CD4-positive, alpha-beta T cell treated with Interleukin-21 for 1 hour (primary cell): ENCODE measurements at regions not wholly inside any gene's neighbourhood (a gene's known extent, or its start where the extent isn't known, plus 50 kb on each side); places are given as distances from the start of the nearest gene placed in this dataset.
"Not testable (repeated sequence)": the region's sequence is repeated elsewhere in the genome, so short reads cannot be mapped to it uniquely, and the experiment has no call there.

ENCODE experiments used
- DNase-seq: peaks from one replicate; pipeline ENCODE4 v3.0.0-alpha.2; 2020

DNA sequence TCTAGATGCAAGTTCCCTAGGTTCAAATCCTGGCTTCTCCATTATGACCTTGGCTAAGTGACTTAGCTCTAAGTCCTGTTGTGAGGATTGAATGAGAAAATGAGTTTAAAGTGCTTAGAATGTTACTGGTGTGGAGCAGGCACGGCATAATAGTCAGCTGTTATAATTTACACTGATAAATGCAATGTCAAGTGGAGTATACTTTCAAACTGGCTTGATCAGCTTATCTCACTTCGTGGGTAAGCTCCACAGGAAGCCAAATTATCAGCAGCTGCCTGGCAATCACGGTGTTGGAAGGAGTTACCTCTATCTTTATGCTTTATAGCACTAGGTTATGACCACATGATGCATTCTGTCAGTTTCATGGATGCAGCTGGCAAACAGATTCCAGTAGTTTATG is 272.8 kb downstream of the OLFM4 start:
- no peak for DNase-seq

DNA sequence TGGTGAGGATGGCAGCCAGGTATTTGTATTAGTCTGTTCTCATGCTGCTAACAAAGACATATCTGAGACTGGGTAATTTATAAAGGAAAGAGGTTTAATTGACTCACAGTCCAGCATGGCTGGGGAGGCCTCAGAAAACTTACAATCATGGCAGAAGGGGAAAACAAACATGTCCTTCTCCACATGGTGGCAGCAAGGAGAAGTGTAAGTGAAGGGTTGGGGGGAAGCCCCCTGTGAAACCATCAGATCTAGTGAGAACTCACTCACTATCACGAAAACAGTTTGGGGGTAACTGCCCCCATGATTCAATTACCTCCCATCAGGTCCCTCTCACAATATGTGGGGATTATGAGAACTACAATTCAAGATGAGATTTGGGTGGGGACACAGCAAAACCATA is 276.8 kb downstream of the OLFM4 start:
- not testable (repeated sequence) for DNase-seq

DNA sequence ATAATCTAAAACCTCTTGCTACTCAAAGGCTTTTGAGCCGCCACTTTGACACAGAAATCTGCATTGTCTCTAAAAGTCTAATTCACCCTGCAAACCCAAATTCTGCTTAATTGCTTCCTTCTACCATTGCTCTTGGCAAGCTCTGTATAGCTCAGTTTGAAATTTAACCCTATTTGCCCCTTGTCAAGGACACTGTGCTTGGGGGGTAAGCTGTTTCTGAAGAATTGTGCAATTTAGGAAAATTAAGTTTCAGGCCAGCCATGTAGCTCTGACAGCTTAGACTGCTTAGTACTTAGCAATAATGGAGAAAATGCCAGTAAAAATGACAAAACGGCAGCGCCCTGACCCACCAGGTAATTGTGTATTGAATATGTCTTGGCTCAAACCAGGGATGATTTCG is 282.2 kb downstream of the OLFM4 start:
- no peak for DNase-seq

DNA sequence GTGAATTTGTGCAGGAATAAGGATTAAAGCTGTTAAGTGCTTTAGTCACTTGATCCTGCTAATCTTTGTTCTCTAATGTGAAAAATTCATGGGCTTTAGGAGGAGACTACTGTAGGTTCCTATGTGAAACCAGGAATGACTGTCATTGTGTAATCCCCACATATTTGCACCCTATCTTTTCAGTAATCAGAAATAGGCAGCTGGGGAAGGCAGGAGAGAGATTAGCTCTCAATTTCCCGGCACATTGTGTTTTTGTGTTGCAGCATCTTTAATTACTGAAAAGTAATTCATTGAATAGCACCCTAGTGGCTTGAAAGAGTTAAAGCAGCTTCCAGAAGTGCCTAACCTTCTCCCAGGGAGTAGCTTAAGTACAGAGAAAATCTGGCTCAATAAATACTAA is 282.9 kb downstream of the OLFM4 start:
- DNase-seq = no peak

GRCh38 chr13:53321296-53321801 is 292.7 kb downstream of the OLFM4 start:
- no peak for DNase-seq

DNA sequence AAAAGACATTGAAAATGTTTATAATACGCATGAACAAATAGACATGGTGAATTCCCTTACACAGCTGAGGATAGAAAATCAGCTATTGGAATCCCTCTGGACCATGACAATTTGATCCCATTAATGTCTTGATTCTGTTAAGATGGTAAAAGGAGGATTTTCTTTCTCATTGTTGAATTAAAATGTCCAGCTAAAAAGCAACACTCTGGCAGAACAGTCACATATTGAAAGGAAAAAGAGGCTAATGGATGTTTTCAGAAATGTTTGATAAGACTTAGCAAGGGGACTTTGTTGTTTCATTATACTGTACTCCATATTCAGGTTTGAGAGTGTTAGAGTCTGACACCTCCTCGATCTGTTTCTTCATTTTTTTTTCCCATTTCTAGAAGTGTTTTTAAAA is 296.0 kb downstream of the OLFM4 start:
- no peak for DNase-seq

GRCh38 chr13:53326716-53327115 is 298.1 kb downstream of the OLFM4 start:
- DNase-seq = no peak

DNA sequence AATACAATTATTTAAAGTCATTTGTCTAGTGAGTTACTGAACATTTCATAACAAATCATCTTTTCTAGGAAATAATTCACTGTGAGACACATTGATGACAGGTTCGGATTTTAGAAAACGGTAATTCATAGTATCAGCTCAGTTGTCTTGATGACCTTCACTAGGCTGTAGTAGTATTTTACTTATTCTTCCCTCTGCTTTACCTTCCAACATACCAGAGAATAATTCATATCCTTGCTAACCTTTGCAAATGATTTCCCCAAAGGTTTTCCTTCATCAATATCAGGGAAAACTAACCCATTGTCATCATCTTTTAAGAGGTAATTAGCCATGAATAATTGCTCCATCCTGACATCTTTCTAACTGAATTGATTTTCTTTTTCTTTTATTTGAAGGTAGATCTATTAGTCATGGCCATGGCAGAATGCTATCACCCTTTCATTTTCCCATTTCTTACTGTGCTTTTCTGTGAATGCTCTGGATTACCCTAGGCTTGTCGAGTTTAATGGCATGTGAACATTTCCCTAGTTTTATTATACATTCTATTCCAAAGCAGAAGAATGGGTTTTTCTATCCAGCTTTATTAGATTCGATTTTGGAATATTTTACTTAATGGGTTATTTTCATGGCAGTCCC is 299.2 kb downstream of the OLFM4 start:
- DNase-seq = no peak

DNA sequence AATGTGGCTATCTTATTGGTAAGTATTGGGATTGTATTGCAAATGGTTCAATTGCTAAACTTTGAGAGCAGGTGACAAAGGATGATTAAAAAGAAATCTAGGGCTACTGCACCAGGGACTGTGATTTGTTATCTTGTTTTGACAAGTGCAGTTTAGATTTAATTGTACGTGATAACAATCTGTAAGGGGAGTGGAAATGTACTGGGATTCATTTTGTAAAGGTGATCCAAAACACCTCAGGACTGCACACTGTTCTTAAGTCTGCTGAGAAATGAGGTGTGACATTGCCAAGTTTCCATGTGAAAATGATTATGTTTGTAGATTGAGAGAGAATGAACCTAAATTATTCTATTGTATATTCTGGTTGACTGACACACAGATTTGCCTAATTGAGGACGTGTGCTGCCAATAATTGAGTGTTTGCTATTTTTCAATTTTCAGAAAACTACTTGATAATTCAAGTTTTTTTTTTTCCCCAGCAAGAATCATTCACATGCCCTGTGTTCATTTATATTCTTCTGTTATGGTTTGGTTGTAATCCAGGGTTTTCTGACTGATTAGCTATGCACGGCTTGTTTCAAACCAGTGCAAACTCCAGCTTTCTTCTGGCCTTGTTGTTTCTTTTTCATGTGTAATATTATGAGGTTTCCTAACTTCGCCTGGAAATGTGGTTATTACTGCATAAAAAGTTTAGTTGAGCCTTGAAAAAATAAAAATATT is 308.0 kb downstream of the OLFM4 start:
- DNase-seq = no peak

- DNase-seq = no peak
Observed at GRCh38 chr13:53338760-53339159, 310.1 kb downstream of the OLFM4 start.

DNA sequence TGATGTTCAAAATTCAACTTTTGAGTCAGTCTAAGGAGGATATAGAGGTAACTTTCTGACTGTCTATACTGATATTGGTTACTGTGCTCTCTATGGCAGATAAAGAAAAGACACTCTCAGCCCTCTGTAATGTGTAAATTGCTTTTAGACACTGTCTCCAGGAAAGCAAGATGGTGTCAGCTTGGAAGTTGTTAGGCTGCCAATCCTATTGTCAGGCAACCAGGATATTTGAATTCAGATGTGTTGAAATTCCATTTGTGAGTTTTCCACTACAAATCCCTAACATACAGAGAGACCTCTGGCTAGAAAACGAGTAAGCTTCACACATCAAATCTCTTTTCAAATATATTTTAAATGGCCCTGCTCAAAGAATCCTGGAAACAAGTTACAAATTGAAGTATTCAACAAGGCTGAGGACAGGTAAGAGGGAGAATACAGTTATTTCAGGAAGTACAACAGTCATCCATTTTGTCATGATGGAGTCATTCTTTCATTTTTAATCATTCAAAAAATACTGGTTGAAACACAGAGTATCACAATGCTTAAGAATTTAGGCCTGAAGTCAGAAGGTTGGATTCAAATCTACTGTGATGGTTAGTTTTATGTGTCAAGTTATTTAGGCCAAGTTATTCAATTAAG is 312.0 kb downstream of the OLFM4 start:
- DNase-seq = no peak

- no peak for DNase-seq
Observed at GRCh38 chr13:53341144-53341510, 312.5 kb downstream of the OLFM4 start.

- no peak for DNase-seq
Observed at GRCh38 chr13:53342623-53343360, 314.2 kb downstream of the OLFM4 start.

GRCh38 chr13:53343361-53343744 is 314.7 kb downstream of the OLFM4 start:
- DNase-seq = no peak

DNA sequence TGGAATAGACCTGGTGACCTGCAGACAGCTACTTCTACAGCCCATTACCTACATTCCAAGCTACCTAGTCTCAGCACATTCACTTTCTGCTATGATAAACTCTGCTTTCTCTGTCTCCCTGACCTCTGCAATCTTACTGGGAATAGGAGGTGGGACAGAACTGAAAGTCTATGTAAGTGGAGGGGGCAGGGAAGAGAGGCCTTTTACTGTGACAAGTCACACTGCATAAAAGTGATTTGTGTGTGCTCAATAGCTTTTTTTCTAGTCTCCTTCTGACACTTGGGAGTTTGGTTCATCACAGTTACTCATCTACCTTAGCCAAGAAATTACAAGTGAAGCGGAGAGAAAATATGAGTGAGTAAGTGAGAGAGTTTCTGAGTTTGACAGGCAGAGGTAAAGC is 322.4 kb downstream of the OLFM4 start:
- no peak for DNase-seq

DNA sequence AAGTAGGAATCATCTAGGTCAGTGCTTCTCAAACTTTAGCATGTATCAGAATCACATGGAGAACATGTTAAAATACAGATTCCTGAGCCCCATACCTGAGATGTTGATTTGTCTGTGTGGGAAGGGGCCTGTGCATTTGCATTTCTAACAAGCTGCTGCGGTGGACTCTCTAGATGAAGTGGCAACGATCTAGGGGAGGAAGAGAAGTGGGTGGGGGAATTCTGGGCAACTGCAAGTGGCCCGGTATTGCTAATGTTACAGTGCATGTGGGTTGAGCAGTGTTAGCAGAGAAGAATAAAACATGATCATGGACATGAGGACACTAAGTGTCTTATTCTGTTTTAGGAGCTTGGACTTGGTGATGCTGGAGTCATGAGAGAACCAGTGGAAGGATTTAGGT is 329.0 kb downstream of the OLFM4 start:
- DNase-seq = no peak

GRCh38 chr13:53368948-53369347 is 340.3 kb downstream of the OLFM4 start:
- no peak for DNase-seq

- DNase-seq = no peak
Observed at GRCh38 chr13:53379485-53379884, 350.9 kb downstream of the OLFM4 start.

GRCh38 chr13:53382008-53382407 is 353.4 kb downstream of the OLFM4 start:
- no peak for DNase-seq

DNA sequence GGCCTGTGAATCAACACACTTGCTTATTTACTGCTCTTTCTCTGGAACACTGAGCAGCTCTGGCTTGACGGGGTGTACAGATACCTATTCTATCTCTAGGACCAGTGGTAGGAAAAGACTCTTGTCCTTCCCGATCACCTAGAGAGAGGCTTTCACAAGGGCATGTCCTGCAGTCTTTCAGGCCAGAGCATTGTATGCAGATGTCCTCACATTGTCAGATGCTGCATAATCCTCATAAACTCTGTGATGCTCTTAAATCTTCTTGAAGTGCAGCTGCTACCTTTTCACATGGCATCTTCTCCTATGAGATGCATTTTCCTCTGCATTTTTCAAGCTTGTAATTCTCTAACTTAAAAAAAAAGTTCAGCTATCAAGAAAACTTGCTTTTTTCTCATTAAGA is 369.4 kb downstream of the OLFM4 start:
- DNase-seq = no peak

DNA sequence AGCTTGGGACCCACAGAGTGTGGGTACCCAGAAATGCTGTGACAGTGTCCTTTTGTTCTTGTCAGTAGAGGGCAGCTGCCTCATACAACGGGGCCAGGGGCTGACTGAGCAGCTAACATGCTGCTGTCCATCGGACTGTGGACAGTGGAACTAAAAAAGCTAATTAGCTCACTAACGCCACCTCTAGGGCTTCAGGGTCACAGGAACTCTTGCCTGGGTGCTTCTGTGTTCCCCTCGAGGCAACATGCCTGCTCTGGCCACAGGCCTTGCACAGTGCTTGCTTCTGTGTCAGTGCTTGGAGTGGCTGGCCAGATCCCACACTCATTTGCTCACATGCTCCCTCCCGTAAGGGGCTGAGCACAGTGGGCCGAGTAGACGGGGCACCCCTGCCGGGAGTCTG is 377.0 kb downstream of the OLFM4 start:
- no peak for DNase-seq

DNA sequence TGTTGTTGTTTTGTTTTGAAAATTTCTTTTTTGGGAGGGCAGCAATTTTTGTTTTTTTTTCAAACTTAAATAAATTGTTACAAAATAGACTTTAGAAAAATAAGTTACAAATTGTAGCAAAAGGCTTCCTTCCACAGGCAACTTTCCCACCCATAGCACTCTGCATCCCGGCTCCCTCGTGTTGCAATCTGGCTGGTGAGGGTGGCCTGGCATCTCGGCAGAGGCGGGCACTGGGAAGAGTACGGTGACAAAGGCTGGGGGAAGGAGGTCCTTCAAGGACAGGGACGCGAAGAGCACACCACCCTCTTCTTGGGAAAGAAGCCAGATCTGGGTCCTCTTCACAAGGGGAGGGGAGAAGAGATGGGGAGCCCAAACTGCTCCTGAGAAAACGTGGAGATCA is 379.7 kb downstream of the OLFM4 start:
- DNase-seq = no peak

DNA sequence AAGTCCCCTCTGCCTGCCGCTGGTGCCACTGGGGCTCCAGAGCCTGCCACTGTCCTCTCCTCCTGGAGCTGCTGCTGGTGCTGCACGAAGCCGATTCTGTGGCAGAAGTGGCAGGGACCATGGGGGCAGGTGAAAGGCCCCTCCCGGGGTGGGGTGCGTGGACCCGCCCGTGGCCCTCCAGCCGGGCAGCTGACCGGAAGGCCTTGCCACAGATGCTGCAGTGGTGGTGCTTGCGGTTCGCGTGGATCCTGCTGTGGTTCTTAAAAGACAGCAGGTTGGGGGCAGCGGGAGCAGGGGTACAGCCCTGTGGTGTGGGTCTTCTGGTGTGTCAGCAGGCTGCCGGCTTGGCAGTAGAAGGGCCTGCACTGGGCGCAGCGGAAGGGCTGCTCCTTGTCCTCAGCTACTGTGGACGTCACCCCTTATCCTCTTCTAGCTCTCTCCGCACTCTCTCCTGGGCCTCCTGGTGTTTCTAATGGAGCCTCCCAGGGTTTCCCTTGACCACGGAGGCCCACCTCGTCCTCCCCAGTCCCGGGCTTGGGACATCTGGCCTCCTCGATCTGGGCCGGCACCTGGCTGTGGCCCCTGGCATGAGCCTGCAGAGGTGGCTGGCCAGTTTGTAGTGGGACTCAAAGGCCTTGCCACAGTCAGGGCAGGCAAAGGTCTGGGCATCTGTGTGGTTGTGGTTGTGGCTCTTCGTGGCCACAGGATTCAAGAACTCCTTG is 380.4 kb downstream of the OLFM4 start:
- no peak for DNase-seq
